ENCODE measurements at regions not wholly inside any gene's neighbourhood (a gene's known extent, or its start where the extent isn't known, plus 50 kb on each side); places are given as distances from the start of the nearest gene placed in this dataset.

GRCh38 chr2:192827735-192828134 lies 633.0 kb upstream of the TMEFF2 start:
- DNase-seq (ENCODE audit: low read depth) = no peak
- TF ChIP-seq CTCF (conservative IDR thresholded peaks at IDR 0.05; ENCODE audit: low read length) = no peak
- no peak overlapping the region for H3K4me3 ChIP-seq (ENCODE audit: low read length)

- H3K4me3 ChIP-seq (ENCODE audit: low read length) = no peak overlapping the region
- DNase-seq (ENCODE audit: low read depth) = no peak
- no peak for TF ChIP-seq CTCF (conservative IDR thresholded peaks at IDR 0.05; ENCODE audit: low read length)
Observed at GRCh38 chr2:192814376-192814775, 619.6 kb upstream of the TMEFF2 start.

GRCh38 chr2:192813341-192813740 lies 618.6 kb upstream of the TMEFF2 start:
- H3K4me3 ChIP-seq (ENCODE audit: low read length) = no peak overlapping the region
- no peak for TF ChIP-seq CTCF (conservative IDR thresholded peaks at IDR 0.05; ENCODE audit: low read length)
- no peak for DNase-seq (ENCODE audit: low read depth)

GRCh38 chr2:192809173-192809572 lies 614.4 kb upstream of the TMEFF2 start:
- no peak for DNase-seq (ENCODE audit: low read depth)
- H3K4me3 ChIP-seq (ENCODE audit: low read length) = no peak overlapping the region
- no peak for TF ChIP-seq CTCF (conservative IDR thresholded peaks at IDR 0.05; ENCODE audit: low read length)

GRCh38 chr2:192783643-192784042 lies 588.9 kb upstream of the TMEFF2 start:
- no peak for DNase-seq (ENCODE audit: low read depth)
- no peak for TF ChIP-seq CTCF (conservative IDR thresholded peaks at IDR 0.05; ENCODE audit: low read length)
- no peak overlapping the region for H3K4me3 ChIP-seq (ENCODE audit: low read length)

- no peak for TF ChIP-seq CTCF (conservative IDR thresholded peaks at IDR 0.05; ENCODE audit: low read length)
- DNase-seq (ENCODE audit: low read depth) = no peak
- no peak overlapping the region for H3K4me3 ChIP-seq (ENCODE audit: low read length)
Observed at GRCh38 chr2:192775459-192776262, 580.9 kb upstream of the TMEFF2 start.

GRCh38 chr2:192775011-192775410 lies 580.3 kb upstream of the TMEFF2 start:
- H3K4me3 ChIP-seq (ENCODE audit: low read length) = no peak overlapping the region
- no peak for DNase-seq (ENCODE audit: low read depth)
- no peak for TF ChIP-seq CTCF (conservative IDR thresholded peaks at IDR 0.05; ENCODE audit: low read length)
